HCT116 (cell line): ENCODE measurements at regions not wholly inside any gene's neighbourhood (a gene's known extent, or its start where the extent isn't known, plus 50 kb on each side); places are given as distances from the start of the nearest gene placed in this dataset.

ENCODE experiments used
- ATAC-seq: fragments of 200-7000 bp; cut with Tn5 transposase; 2 replicates; pipeline ENCODE4 v1.9.1; 2020; ENCODE audit warnings: mild to moderate bottlenecking, moderate library complexity
- BruUV-seq: library from RNA; stranded (reverse); fragments of 400-500 nt; replicated peaks from 2 replicates; lab custom pipeline; 2021; lab: Mats Ljungman, UMichigan
- CTCF ChIA-PET: fragments of 300-600 bp; sonication (Branson Sonifier 250); formaldehyde crosslinking; loops from one replicate; lab custom pipeline; 2021; ENCODE audit warnings: antibody characterized with exemption; lab: Charles Lee
- POLR2A ChIA-PET: fragments of 300-600, 350-600 bp; sonication (Branson Sonifier 250); formaldehyde crosslinking; loops from one replicate; lab custom pipeline; 2021; ENCODE audit warnings: antibody characterized with exemption; lab: Charles Lee
- RAD21 ChIA-PET, 2 experiments: fragments of 300-600 bp; sonication (Branson Sonifier 250); formaldehyde crosslinking; loops; one replicate each; lab custom pipeline; 2023; ENCODE audit warnings: low total read pairs in 2 of 2; ENCODE audit not compliant: uncharacterized antibody in 2 of 2, unreplicated experiment in 2 of 2, low non-redundant PET in 1 of 2; lab: Charles Lee
- DNase-seq: peaks from one replicate; pipeline ENCODE4 v3.0.0-alpha.2; 2010; ENCODE audit warnings: low read depth, low spot score
- H2AFZ ChIP-seq: fragments of 200-600 bp; shearing (Covaris generic), sonication (generic); 2 replicates; pipeline ENCODE4 v1.6.1; 2017; ENCODE audit warnings: low read depth, mixed run types, mixed read lengths, antibody characterized with exemption, low read length; ENCODE audit not compliant: poor library complexity, severe bottlenecking
- H3K27ac ChIP-seq: 2 replicates; pipeline ENCODE4 v1.5.1; 2012; ENCODE audit warnings: low read depth, low read length
- H3K27me3 ChIP-seq: fragments of 200-600 bp; sonication (generic); 2 replicates; pipeline ENCODE4 v1.6.1; 2016; ENCODE audit warnings: mixed run types, low read length, mixed read lengths; ENCODE audit not compliant: insufficient read depth
- H3K36me3 ChIP-seq, 2 experiments: fragments of 200-500 bp in 1 of 2; fragments of 200-600 bp in 1 of 2; sonication (Bioruptor generic) in 1 of 2; sonication (generic) in 1 of 2; 2 replicates each; pipeline versions ENCODE4 v1.5.1 to v1.6.1; 2014 to 2016; ENCODE audit warnings: low read length in 2 of 2, inconsistent platforms in 1 of 2, mixed read lengths in 1 of 2, mixed run types in 1 of 2; ENCODE audit not compliant: insufficient read depth in 2 of 2, control insufficient read depth in 1 of 2
- H3K4me1 ChIP-seq, 2 experiments: fragments of 200-600 bp in 1 of 2; sonication (generic) in 1 of 2; 2 replicates each; pipeline versions ENCODE4 v1.5.1 to v1.6.1; 2012 to 2017; ENCODE audit warnings: low read length in 2 of 2, inconsistent platforms in 1 of 2, mild to moderate bottlenecking in 1 of 2, mixed read lengths in 1 of 2, mixed run types in 1 of 2, moderate library complexity in 1 of 2; ENCODE audit not compliant: insufficient read depth in 2 of 2, control insufficient read depth in 1 of 2
- H3K4me2 ChIP-seq: fragments of 200-600 bp; sonication (generic); 2 replicates; pipeline ENCODE4 v1.6.1; 2017; ENCODE audit warnings: mixed run types, low read length, mixed read lengths
- H3K4me3 ChIP-seq, 2 experiments: fragments of 200-600 bp in 1 of 2; sonication (generic) in 1 of 2; replicated peaks in 1 of 2; 2 replicates each; pipeline ENCODE4 v1.5.1; 2011 to 2016; ENCODE audit warnings: low read length in 2 of 2, control low read depth in 1 of 2, low read depth in 1 of 2, mild to moderate bottlenecking in 1 of 2, mixed read lengths in 1 of 2, mixed run types in 1 of 2
- H3K79me2 ChIP-seq: fragments of 200-600 bp; sonication (generic); 2 replicates; pipeline ENCODE4 v1.6.1; 2017; ENCODE audit warnings: mild to moderate bottlenecking, mixed run types, low read length, moderate library complexity, mixed read lengths; ENCODE audit not compliant: insufficient read depth
- H3K9ac ChIP-seq: fragments of 200-600 bp; sonication (generic); 2 replicates; pipeline ENCODE4 v1.6.1; 2016; ENCODE audit warnings: low read length, mixed read lengths
- H3K9me2 ChIP-seq: fragments of 200-600 bp; sonication (generic), shearing (Covaris generic); 2 replicates; pipeline ENCODE4 v1.6.1; 2017; ENCODE audit warnings: mixed run types, mild to moderate bottlenecking, moderate library complexity; ENCODE audit not compliant: insufficient read depth
- H3K9me3 ChIP-seq, 2 experiments: fragments of 200-500 bp in 1 of 2; fragments of 200-600 bp in 1 of 2; sonication (Bioruptor generic) in 1 of 2; sonication (generic) in 1 of 2; 2 replicates each; pipeline ENCODE4 v1.6.1; 2014 to 2017; ENCODE audit warnings: low read length in 2 of 2, mixed read lengths in 2 of 2, inconsistent platforms in 1 of 2, low read depth in 1 of 2, mild to moderate bottlenecking in 1 of 2, mixed run types in 1 of 2, moderate library complexity in 1 of 2; ENCODE audit not compliant: control insufficient read depth in 1 of 2, insufficient read depth in 1 of 2
- H4K20me1 ChIP-seq: fragments of 200-600 bp; sonication (generic), shearing (Covaris generic); 2 replicates; pipeline ENCODE4 v1.6.1; 2017; ENCODE audit warnings: mixed run types, mild to moderate bottlenecking, moderate library complexity; ENCODE audit not compliant: insufficient read depth
- ATF3 ChIP-seq: IDR thresholded peaks from 2 replicates; pipeline ENCODE4 v1.6.1; 2012
- CTCF ChIP-seq, 3 experiments: fragments of 200-600 bp in 1 of 3; sonication (generic) in 1 of 3; IDR thresholded peaks in 2 of 3; conservative IDR thresholded peaks in 1 of 3; 2 replicates each; pipeline ENCODE4 v1.5.1; 2012 to 2017; ENCODE audit warnings: low read depth in 2 of 3, low read length in 2 of 3, antibody characterized with exemption in 1 of 3, borderline replicate concordance in 1 of 3, control low read depth in 1 of 3, mild to moderate bottlenecking in 1 of 3, mixed read lengths in 1 of 3, mixed run types in 1 of 3, moderate library complexity in 1 of 3; ENCODE audit not compliant: insufficient read depth in 1 of 3
- EGR1 ChIP-seq: IDR thresholded peaks from 2 replicates; pipeline ENCODE4 v1.6.1; 2012; ENCODE audit warnings: low read depth
- EZH2 ChIP-seq: fragments of 200-600 bp; sonication (generic); IDR thresholded peaks from 2 replicates; pipeline ENCODE4 v1.6.1; 2017; ENCODE audit warnings: antibody characterized with exemption, mixed run types
- EZH2phosphoT487 ChIP-seq: fragments of 200-600 bp; IDR thresholded peaks from 2 replicates; pipeline ENCODE4 v1.6.1; 2018; ENCODE audit warnings: antibody characterized with exemption, borderline replicate concordance
- FOSL1 ChIP-seq: IDR thresholded peaks from 2 replicates; pipeline ENCODE4 v1.6.1; 2012; ENCODE audit warnings: low read depth
- POLR2AphosphoS5 ChIP-seq: IDR thresholded peaks from 2 replicates; pipeline ENCODE4 v1.6.1; 2011; ENCODE audit warnings: mild to moderate bottlenecking, low read depth, low read length, moderate library complexity
- SIN3A ChIP-seq: IDR thresholded peaks from 2 replicates; pipeline ENCODE4 v1.6.1; 2012; ENCODE audit warnings: low read depth
- SRF ChIP-seq: IDR thresholded peaks from 2 replicates; pipeline ENCODE4 v1.6.1; 2012; ENCODE audit warnings: low read depth
- YY1 ChIP-seq: IDR thresholded peaks from 2 replicates; pipeline ENCODE4 v1.6.1; 2011; ENCODE audit warnings: low read length, low read depth, moderate library complexity, mild to moderate bottlenecking; ENCODE audit not compliant: insufficient replicate concordance; ENCODE audit errors: extremely low read depth
- ZFX ChIP-seq: fragments of 450-650 bp; IDR thresholded peaks from 2 replicates; pipeline ENCODE4 v1.6.1; 2017
- ZNF274 ChIP-seq: fragments of 200-500 bp; sonication (Bioruptor generic); IDR thresholded peaks from 2 replicates; pipeline ENCODE4 v1.6.1; 2014; ENCODE audit warnings: mild to moderate bottlenecking, low read depth, low read length, inconsistent platforms
- intact Hi-C: fragments of 100-400 bp; cut with micrococcal nuclease; formaldehyde crosslinking; loops from 2 replicates; pipeline ENCODE4 v1.10.0; 2022

GRCh38 chrX:94635003-94635402 lies 961.0 kb downstream of the FAM133A start:
- no peaks in the 10 kb centered on the region for H3K9me3 ChIP-seq
- no peak overlapping the region for H3K4me2 ChIP-seq
- intact Hi-C loops = no loop called here
- H3K9me2 ChIP-seq = no peaks in the 10 kb centered on the region
- no peak overlapping the region for H2AFZ ChIP-seq
- H3K4me1 ChIP-seq = no peaks in the 10 kb centered on the region
- H3K4me3 ChIP-seq = no peak overlapping the region
- no TSS peak for BruUV-seq
- H3K36me3 ChIP-seq = no peaks in the 10 kb centered on the region
- POLR2A ChIA-PET = no interaction called here
- no peak for DNase-seq
- TF ChIP-seq CTCF (IDR thresholded peaks at IDR 0.05 in 2 of 3, conservative IDR thresholded peaks at IDR 0.05 in 1 of 3; ENCODE audit: borderline replicate concordance in 1 of 3, insufficient read depth in 1 of 3, low read depth in 2 of 3, low read length in 2 of 3) (no peak), EZH2 (no peak), EGR1 (no peak), YY1 (no peak), ATF3 (no peak), SRF (no peak), SIN3A (no peak), POLR2AphosphoS5 (no peak), EZH2phosphoT487 (no peak), ZNF274 (no peak), FOSL1 (no peak), ZFX (no peak)
- TF ChIP-seq, all 23 proteins: peak for 0
- no peak overlapping the region for H3K27ac ChIP-seq
- ChIA-PET CTCF (no interaction called here), RAD21 (no interaction called here)
- H3K79me2 ChIP-seq = no peaks in the 10 kb centered on the region
- H3K27me3 ChIP-seq = no peaks in the 10 kb centered on the region
- H4K20me1 ChIP-seq = no peaks in the 10 kb centered on the region
- ATAC-seq = no peak
- no peak overlapping the region for H3K9ac ChIP-seq
